Renal cortical epithelial cell (primary cell): ENCODE measurements at regions not wholly inside any gene's neighbourhood (a gene's known extent, or its start where the extent isn't known, plus 50 kb on each side); places are given as distances from the start of the nearest gene placed in this dataset.
A peak's percentile ranks its signal among the peaks of the same experiment; 100 is the strongest.

ENCODE experiments used
- DNase-seq: peaks from one replicate; pipeline ENCODE4 v3.0.0-alpha.2; 2011; ENCODE audit warnings: low read depth

DNA sequence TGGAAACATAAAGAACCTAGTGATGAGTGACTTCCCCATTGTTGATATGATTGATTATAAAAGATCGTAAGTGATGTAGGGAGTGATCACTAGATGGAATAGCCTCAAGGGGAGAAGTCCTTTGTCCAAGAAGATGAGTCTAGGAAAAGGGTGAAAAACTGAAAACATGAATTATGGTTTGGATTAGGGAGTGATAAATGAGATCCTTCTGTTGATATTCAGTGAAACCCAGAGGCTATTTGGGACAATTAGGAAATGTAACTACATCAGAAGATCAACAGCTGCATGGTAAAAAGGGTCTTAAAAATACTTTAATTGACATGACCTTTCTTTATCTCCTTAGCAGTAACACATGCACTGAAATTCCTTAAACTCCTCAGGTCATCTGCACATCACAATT, 124.0 kb upstream of the UNC5C start:
- DNase-seq: no peak

DNA sequence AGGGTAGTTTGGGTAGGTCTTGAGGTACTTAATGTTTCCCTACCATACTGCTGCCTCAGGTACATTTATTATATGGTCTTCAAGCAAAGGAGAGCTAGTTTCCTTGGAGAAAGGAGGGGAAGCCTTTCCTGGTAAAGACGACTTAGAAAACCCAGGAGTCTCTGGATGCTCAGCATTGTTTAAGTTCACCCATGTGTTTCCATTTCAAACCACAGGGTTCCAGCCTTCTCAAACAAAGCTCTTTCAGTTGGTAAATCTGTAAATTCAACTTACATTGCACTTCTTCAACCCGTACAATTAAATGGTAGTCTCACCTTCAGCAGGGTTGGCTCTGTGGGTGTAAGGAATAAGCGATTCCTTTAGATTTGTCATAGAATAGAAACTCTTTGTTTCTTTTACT, 111.9 kb upstream of the UNC5C start:
- DNase-seq: peak; percentile 85

DNA sequence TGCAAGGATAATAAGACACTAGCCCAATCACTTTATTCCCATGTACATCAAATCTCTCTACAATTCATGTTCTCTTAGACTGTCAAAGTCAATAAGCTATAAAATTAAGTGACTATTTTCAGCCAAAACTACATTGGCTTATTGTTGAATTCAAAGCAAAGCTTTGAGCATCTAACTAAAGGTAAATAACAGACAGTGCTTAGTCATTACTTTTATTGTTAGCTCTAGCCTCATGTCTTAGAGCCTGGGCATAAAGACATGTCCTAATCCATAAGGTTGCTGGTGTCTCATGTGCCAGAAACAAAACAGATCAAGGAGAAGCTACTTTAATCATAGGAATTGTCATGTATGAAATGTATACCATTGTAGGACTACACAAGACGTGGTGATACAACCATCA, 103.1 kb upstream of the UNC5C start:
- DNase-seq: no peak

DNA sequence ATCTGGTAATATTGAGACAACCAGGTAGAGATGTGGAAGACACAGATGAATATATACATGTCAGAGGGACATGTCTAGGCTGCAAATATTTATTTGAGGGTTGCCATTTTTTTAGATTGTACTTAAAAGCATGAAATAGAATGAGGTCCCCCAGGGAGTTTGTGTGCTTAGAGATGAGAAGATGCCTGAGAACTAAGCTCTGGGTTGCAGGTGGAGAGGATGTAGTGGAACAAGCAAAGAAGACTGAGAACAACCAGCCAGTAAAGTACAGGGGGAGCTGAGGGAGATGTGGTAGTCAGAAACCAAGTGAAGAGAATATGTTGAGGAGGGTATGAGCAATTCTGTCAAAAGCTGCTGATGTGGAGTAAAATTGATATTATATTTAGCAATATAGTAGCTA, 95.6 kb upstream of the UNC5C start:
- DNase-seq: no peak

DNA sequence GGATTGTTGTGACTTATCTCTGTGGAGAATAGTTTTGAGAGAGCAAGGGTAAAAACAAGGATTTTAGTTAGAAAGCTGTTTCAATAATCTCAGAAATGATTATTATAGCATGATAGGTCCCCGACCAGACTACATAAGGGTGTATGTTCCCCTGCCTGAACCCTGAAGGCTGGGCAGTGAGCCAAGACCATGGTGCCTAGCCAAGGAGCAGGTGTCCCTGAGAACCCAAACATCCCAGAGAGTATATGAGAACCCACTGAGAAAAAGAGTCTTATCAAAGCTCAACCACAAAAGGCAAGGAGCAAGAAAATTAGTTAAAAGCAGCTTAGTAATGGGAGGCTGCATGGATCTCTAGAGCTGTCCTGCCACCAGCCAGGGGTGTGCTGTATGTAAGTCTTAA, 94.9 kb upstream of the UNC5C start:
- DNase-seq: no peak

DNA sequence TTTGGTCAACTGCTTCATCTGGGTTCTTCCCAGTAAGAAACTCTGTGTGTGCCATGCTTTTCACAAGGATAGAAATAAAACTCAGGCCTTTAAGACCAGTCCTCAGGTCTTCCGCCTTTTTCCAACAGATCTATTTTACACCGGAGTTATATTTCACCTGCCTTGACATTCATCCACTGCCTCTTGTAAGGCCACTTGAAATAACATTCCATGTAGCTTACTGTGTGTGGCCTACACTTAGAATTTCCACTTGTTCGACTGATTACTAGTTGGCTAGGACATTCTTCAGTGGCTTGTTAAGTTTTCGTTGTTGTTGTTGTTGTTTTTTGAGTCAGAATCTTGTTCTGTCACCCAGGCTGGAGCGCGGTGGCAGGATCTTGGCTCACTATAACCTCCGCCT, 92.8 kb upstream of the UNC5C start:
- DNase-seq: no peak

DNA sequence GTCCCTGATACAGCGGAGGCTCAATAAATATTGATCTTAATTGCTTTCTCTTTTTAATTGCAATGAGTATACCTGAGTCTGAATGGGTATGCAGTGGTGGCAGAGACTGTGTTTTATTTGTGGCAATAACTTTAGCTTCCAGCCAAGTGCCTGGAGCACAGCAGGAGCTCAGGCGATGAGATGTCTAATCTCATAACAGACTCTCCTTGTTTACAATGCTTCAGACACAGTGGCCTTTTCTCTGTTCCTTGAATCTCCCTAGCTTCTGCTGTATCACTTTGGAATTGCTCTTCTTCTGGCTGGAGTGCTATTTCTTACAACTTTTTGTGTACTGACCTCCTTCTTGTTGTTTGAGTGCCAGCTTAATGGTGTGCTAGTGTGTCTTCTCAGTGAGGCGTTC, 91.5 kb upstream of the UNC5C start:
- DNase-seq: no peak

DNA sequence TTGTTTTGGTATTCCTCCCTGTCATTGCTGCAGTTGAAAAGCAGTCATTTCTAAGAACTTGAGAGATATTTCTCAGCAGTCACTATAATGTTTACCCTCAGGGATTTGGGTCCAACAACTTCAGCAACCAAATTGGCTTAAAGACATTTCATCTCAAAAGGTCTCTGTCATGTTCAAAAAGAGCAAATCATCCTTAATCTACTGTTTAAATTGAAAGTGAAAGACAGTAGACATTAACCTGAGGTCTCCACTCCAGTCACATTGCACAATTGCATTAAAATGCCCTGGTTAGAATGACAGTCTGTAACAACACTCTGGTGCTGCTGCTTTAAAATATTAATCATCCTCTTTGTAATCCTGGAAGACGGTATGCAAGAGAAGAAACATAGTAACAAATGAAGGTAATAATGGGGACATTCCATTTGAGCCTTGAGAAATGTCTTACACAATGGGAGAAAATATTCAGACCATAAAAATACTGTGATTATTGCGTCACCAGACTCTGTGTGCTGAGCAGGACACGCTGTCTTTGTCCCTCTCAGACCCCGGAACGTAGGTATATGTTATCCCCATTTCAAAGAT, 90.2 kb upstream of the UNC5C start:
- peak; percentile 63 for DNase-seq

DNA sequence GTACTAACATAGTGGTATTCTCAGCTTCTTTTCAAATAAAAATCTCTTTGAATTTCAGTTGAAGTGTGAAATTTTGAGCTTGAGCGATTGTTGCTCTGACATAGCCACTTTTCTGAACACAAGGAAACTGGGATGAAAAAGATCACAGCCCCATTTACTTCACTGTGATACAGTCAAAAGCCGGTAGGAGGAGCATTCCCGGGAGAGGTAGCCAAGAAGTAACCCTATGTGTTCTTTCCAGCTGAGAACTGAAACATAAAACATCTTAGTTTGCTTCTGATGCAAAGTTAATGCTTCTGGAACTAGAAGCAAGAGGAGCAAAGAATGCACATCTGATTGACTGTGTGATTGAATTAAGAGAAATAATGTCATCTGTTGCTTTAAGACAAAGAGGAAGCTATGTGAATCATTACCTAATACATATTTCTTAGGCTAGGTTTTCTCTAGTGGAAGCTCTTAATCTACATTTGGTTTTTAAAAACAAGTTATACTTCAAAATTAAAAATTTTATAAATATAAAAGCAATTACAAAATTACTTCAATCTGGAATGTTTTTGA, 88.3 kb upstream of the UNC5C start:
- DNase-seq: peak; percentile 20

DNA sequence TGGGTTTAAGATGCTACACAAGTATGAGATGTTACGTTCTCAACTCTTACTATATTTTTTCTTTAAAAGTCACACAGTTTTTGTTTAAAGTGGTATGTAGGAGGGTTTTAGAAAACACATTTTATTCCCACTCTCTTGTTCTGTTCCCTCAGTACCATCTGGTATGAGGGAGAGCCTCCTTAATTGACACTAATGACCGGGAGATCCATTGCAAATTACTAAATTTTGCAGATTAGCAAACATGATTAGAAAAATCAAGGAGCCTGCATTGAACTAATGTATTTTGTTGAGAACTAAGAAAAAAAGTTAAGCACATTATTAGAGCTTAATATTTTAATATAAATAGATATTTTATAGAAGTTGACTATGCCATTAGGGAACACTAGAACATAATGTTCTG, 87.3 kb upstream of the UNC5C start:
- no peak for DNase-seq

DNA sequence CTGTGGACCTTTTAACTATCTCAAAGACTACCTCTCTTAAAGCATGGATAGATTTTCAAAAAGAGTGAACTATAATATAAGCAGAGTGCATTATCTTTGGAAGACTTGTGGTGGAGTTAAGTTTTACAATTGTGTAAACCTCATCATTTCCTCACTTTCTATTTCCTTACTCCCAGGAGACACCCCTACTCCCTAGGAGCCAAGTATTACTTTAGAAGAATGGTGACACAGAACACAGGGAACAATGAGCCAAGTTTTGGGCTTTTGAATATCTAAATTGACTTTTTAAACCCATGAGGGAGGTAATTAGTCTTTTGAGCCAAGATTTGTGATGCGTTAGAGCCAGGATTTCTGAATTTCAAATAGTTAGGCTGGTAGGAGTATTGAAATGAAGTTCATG, 78.9 kb upstream of the UNC5C start:
- no peak for DNase-seq

DNA sequence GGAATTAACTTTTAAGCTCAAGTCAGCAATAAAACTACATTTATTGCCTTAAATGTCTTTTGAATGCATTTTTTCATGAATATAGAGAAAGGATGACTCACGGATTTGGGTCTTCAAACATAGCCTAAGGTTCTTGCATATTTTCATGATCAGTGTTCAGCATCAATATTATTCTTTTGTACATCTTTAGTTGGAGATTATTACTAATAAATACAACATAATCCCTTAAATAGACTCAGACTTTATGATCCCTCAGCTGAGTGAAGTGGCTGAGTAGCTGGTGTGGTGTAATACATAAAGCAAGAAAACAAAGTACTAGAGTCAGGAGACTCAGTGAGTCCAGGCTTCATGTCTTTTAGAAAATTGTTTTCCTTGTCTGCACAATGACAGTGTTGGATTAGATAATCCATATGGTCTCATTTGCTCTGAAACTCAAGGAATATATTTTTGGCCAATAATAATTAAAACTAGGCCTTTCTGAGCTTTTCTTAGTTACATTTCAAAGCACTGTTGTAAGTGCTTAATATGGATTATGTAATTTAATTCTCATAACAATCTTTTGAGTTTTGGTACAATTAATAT, 78.3 kb upstream of the UNC5C start:
- no peak for DNase-seq

DNA sequence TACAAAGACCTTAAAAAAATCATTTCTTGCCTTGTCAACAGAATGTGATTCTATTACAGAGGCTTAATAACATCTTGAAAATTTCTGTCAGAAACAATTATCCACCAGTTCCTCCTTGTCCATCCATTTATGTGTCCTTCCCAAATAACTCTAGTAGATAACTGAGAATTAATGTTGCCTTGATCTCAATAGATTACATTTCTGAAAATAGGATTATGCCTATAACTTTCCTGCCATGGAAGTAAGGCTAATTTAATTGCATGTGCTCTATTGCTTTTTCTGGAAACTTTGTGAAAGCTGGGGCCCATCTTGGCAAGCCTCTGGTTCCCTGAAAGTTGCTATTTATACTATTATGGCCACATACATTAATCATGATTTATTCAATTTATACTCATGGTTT, 76.2 kb upstream of the UNC5C start:
- DNase-seq: no peak

DNA sequence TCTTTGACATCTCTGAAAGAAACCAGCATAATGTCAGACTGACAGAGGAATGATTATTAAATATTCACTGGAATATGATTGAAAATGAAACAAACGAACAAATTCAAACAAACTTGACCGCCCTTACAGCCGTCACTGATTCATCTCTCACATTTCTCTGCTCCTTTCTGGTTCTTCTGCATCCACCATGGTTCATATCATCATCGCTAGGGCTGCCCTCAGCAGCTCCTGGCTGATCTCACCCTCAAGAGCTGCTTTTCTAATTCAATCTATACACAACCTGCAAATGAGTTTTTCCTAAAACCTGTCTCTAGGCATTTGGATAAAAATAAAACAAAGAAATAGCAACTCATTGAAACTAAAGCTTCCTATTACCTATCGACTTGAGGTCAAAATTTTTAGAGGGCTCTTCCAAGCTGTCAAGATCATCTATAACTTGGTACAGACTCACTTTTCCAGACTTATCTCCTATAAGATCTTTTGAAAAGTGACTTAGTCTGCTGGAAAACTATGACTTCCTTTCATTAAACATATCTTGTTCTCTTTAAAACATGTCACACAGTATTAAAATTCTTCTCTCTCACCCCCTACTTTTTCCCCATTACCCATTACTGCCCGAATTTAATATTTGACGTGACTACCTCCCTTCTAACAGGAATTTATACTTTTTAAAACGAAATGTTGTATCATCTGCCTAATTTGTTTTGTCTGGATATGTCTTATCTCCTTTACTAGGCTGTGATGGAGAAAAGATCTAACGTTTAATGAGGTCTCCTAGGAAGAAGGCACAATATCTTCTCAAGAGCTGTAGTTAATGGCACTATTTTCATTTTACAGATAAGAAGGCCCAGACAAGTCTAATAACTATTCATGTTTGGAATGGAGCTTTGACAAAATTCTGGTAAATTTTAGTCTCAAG, 71.0 kb upstream of the UNC5C start:
- DNase-seq: no peak

DNA sequence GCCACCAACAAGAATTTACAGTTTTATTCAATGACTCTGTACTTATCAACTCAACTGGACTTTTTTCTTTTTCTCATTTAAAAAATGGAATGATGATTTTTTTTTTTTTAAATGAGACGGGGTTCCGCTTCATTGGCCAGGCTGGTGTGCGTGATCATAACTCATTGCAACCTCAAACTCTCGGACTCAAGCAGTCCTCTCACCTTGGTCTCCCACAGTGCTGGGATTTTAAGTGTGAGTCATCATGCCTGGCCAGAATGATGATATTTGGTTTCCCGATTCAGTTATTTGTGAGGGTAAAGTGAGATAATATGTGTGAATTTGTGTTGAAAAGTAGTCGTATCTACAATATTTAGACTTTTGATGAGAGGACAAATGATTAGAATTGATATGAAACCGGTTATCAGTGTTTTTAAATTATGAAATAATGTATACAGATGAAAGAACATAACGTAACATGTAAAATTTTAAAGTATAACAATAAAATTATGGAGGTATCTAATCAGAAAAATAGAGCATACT, 66.0 kb upstream of the UNC5C start:
- DNase-seq: no peak

DNA sequence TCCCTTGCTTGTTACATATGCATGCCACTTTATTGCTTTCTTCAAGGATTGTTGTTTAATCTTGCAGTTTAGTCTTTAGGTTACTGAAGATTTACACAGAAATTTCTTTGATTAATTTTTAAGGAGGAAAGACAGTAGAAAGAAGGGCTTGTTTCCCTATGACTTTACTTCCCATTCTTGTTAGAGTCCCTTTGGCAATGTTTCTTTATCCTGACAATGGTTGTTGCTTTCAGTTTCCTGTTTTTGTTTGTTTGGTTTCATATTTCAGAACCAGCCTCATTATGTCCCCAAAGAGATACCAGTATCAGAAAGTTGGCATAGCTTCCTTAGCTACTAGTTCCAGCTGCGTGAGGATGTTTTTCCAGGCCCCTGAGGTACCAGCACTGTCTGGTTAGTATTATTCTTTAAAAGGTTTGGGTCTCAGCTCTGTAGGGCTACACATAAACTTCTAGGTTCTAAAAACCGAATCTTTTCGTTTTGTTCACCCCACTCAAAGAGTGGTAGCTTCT, 61.3 kb upstream of the UNC5C start:
- no peak for DNase-seq

DNA sequence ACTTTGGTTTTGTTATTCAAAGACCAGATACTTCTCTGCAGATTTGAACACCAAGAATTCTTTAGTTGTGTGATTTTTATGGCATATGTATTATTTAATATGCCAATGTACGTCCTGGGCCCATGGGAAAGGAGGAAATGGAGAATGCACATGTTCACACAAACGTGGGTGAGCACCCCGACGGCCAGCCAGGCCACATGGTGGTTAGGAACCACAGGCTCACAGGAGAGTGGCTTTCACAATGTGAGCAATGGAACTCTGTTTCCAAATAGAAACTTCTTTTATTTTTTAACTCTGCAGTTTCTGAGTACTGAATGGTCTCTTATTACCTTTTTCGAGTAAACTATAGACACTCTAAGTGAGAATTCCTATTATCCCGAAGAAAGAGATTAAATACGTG, 58.0 kb upstream of the UNC5C start:
- no peak for DNase-seq

DNA sequence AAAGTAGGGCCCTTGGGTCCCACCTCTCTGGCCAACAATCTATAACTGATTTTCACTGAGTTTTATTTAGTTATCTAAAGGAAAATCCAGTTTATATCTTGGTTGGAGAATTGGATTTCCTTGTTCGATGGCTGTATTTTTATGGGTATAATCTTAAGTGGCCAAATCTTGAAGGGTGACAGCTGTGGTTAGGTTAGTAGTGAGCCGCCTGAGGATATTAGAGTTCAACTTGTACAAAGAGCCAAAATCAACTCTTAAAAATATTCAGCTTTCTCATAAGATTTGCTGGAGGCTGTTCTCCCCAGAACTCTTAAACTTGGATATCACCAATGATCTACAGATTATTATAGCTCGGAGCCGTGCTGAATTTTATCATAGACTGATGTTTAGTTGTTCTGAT, 54.6 kb upstream of the UNC5C start:
- DNase-seq: no peak

DNA sequence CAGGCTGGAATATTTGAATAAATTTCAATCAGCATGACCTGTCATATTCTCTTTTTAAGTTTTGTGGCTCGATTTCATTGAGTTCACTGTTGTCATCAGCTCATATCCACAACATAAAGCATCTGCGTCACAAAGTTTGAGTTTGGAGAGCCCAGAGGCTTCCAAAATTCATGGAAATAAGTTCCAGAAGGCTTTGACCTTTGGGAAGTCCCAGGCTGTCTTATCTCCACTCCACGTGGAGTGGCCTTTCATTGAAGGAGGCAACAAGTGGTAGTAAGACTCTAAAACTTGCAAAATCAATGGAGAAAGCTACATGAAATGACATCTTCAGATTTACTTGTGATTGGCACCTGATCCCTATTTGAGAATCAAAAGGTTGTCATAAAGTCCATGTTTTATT, 54.1 kb upstream of the UNC5C start:
- no peak for DNase-seq

DNA sequence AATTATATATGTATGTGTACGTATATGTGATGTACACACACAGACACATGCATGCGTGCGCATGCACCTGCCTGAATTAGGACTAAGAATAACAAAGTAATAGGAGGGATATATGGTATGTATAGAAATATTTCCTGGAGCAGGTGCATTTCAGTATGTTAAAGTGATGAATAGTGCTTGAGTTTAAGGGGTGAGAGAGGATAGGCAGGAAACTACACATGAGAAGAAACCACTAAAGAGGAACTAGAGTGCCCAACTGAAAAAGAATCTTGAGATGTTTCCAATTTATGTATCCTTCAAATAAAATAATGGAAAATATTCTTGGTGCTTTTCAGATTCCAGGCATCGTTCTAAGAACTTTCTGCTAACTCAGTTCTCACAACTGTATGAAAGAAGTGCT, 52.6 kb upstream of the UNC5C start:
- DNase-seq: no peak

DNA sequence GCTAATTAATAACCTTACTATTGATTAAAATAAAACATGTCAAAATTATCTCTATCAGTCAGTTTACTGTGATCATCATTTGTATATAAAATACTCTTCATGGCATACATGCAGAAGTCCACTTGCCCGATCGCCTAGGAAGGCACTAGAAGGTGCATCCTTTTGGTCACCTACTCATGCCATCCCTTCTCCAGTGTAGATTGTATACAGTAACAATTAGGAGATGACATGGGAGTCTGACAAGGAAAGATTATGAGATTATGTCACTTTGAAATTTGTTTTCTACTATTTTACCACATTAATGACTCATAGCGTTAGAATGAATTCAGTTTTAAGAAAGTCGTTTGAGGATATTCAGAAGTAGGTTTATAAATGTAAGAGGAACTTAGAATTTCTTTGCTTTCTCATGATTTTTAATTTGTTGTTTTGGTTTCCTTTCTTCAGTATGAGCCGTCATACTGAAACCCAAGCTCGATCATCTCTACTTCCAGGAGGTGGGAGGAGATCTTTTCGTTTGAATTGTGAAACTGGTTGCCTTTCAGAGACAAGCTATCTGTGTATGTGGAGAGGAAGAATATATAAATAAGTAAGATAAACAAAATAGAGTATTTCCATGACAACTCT, 51.1 kb upstream of the UNC5C start:
- DNase-seq: no peak
